HEK293 (cell line): ENCODE measurements at regions not wholly inside any gene's neighbourhood (a gene's known extent, or its start where the extent isn't known, plus 50 kb on each side); places are given as distances from the start of the nearest gene placed in this dataset.

Source experiments
- SETDB1 ChIP-seq: IDR thresholded peaks from one replicate; pipeline ENCODE4 v1.6.1; 2017; ENCODE audit warnings: mild to moderate bottlenecking, low read length, moderate library complexity, mixed read lengths; ENCODE audit not compliant: insufficient read length
- YY2 ChIP-seq: fragments of 450-650 bp; formaldehyde crosslinking; IDR thresholded peaks from 2 replicates; pipeline ENCODE4 v1.5.1; 2016; ENCODE audit warnings: missing biosample characterization, missing genetic modification characterization
- ZBTB17 ChIP-seq: fragments of 450-650 bp; formaldehyde crosslinking; IDR thresholded peaks from 2 replicates; pipeline ENCODE4 v1.5.1; 2016; ENCODE audit warnings: missing biosample characterization, missing genetic modification characterization
- ZBTB21 ChIP-seq: fragments of 450-650 bp; formaldehyde crosslinking; IDR thresholded peaks from 2 replicates; pipeline ENCODE4 v1.5.1; 2017; ENCODE audit warnings: missing biosample characterization, missing genetic modification characterization
- ZNF324 ChIP-seq: fragments of 450-650 bp; formaldehyde crosslinking; IDR thresholded peaks from 2 replicates; pipeline ENCODE4 v1.5.1; 2016; ENCODE audit warnings: missing biosample characterization, missing genetic modification characterization
- ZNF341 ChIP-seq: fragments of 450-650 bp; formaldehyde crosslinking; IDR thresholded peaks from 2 replicates; pipeline ENCODE4; 2016; ENCODE audit warnings: low read depth, missing biosample characterization, missing genetic modification characterization
- ZNF423 ChIP-seq: fragments of 450-650 bp; formaldehyde crosslinking; IDR thresholded peaks from 2 replicates; pipeline ENCODE4 v1.5.1; 2016; ENCODE audit warnings: missing biosample characterization, missing genetic modification characterization
- ZNF621 ChIP-seq: fragments of 450-650 bp; formaldehyde crosslinking; IDR thresholded peaks from 2 replicates; pipeline ENCODE4 v1.5.1; 2017; ENCODE audit warnings: missing biosample characterization, missing genetic modification characterization
- TF ChIP-seq, protein P1 (sequence below): fragments of 450-650 bp; formaldehyde crosslinking; IDR thresholded peaks from 2 replicates; pipeline ENCODE4 v1.5.1; 2016; ENCODE audit warnings: missing biosample characterization, missing genetic modification characterization
- TF ChIP-seq, protein P2 (sequence below): fragments of 450-650 bp; formaldehyde crosslinking; optimal IDR thresholded peaks from 2 replicates; pipeline ENCODE3; 2016; ENCODE audit warnings: missing biosample characterization, mild to moderate bottlenecking, missing genetic modification characterization
- TF ChIP-seq, protein P3 (sequence below): fragments of 450-650 bp; formaldehyde crosslinking; IDR thresholded peaks from 2 replicates; pipeline ENCODE4 v1.5.1; 2016; ENCODE audit warnings: missing biosample characterization, missing genetic modification characterization
- TF ChIP-seq, protein P4 (sequence below): fragments of 450-650 bp; formaldehyde crosslinking; IDR thresholded peaks from 2 replicates; pipeline ENCODE4 v1.5.1; 2016; ENCODE audit warnings: missing biosample characterization, missing genetic modification characterization

DNA sequence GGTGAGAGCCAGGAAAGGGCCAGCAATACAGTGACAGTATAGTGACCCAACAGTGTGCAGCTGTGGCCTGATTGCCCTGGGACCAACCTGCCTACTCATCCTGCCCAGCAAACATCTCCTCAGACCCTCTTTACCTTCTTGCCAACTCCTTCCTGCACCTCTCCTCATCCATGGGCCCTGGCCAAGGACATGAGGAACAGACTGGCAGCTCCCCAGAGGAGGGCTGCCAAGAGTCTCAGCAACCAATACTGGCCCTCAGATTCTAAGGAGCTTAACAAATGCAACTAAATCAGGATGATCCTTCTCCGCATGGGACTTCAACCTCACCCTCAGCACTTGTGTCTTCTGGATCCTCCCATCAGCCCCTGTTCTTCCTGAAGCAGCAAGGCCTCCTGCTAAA, 77.0 kb downstream of the RPL27A start:
- TF ChIP-seq, protein P1, sequence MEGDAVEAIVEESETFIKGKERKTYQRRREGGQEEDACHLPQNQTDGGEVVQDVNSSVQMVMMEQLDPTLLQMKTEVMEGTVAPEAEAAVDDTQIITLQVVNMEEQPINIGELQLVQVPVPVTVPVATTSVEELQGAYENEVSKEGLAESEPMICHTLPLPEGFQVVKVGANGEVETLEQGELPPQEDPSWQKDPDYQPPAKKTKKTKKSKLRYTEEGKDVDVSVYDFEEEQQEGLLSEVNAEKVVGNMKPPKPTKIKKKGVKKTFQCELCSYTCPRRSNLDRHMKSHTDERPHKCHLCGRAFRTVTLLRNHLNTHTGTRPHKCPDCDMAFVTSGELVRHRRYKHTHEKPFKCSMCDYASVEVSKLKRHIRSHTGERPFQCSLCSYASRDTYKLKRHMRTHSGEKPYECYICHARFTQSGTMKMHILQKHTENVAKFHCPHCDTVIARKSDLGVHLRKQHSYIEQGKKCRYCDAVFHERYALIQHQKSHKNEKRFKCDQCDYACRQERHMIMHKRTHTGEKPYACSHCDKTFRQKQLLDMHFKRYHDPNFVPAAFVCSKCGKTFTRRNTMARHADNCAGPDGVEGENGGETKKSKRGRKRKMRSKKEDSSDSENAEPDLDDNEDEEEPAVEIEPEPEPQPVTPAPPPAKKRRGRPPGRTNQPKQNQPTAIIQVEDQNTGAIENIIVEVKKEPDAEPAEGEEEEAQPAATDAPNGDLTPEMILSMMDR (tag by site-specific recombination) = no peak
- TF ChIP-seq SETDB1 (no peak), ZBTB21 (tag by site-specific recombination) (no peak), YY2 (no peak), ZNF341 (tag by site-specific recombination) (no peak), ZNF621 (tag by site-specific recombination) (no peak), ZNF423 (tag by site-specific recombination) (no peak), ZBTB17 (tag by site-specific recombination) (no peak), ZNF324 (tag by site-specific recombination) (no peak)
- TF ChIP-seq, protein P2, sequence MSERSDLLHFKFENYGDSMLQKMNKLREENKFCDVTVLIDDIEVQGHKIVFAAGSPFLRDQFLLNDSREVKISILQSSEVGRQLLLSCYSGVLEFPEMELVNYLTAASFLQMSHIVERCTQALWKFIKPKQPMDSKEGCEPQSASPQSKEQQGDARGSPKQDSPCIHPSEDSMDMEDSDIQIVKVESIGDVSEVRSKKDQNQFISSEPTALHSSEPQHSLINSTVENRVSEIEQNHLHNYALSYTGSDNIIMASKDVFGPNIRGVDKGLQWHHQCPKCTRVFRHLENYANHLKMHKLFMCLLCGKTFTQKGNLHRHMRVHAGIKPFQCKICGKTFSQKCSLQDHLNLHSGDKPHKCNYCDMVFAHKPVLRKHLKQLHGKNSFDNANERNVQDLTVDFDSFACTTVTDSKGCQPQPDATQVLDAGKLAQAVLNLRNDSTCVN = no peak
- TF ChIP-seq, protein P3, sequence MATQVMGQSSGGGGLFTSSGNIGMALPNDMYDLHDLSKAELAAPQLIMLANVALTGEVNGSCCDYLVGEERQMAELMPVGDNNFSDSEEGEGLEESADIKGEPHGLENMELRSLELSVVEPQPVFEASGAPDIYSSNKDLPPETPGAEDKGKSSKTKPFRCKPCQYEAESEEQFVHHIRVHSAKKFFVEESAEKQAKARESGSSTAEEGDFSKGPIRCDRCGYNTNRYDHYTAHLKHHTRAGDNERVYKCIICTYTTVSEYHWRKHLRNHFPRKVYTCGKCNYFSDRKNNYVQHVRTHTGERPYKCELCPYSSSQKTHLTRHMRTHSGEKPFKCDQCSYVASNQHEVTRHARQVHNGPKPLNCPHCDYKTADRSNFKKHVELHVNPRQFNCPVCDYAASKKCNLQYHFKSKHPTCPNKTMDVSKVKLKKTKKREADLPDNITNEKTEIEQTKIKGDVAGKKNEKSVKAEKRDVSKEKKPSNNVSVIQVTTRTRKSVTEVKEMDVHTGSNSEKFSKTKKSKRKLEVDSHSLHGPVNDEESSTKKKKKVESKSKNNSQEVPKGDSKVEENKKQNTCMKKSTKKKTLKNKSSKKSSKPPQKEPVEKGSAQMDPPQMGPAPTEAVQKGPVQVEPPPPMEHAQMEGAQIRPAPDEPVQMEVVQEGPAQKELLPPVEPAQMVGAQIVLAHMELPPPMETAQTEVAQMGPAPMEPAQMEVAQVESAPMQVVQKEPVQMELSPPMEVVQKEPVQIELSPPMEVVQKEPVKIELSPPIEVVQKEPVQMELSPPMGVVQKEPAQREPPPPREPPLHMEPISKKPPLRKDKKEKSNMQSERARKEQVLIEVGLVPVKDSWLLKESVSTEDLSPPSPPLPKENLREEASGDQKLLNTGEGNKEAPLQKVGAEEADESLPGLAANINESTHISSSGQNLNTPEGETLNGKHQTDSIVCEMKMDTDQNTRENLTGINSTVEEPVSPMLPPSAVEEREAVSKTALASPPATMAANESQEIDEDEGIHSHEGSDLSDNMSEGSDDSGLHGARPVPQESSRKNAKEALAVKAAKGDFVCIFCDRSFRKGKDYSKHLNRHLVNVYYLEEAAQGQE (tag by site-specific recombination) = no peak
- TF ChIP-seq, protein P4, sequence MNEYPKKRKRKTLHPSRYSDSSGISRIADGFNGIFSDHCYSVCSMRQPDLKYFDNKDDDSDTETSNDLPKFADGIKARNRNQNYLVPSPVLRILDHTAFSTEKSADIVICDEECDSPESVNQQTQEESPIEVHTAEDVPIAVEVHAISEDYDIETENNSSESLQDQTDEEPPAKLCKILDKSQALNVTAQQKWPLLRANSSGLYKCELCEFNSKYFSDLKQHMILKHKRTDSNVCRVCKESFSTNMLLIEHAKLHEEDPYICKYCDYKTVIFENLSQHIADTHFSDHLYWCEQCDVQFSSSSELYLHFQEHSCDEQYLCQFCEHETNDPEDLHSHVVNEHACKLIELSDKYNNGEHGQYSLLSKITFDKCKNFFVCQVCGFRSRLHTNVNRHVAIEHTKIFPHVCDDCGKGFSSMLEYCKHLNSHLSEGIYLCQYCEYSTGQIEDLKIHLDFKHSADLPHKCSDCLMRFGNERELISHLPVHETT (tag by site-specific recombination) = no peak
